KMS-11 (cell line): ENCODE measurements at regions not wholly inside any gene's neighbourhood (a gene's known extent, or its start where the extent isn't known, plus 50 kb on each side); places are given as distances from the start of the nearest gene placed in this dataset.

ENCODE experiments used
- H2AFZ ChIP-seq: fragments of 200-600 bp; sonication (generic); 2 replicates; pipeline ENCODE4 v1.6.1; 2016; ENCODE audit warnings: antibody characterized with exemption, mixed run types, low read depth
- H3K27ac ChIP-seq: fragments of 200-600 bp; sonication (generic); 2 replicates; pipeline ENCODE4 v1.6.1; 2016; ENCODE audit warnings: mild to moderate bottlenecking, mixed run types
- H3K27me3 ChIP-seq: fragments of 200-600 bp; sonication (generic); 2 replicates; pipeline ENCODE4 v1.6.1; 2017; ENCODE audit warnings: mild to moderate bottlenecking, low read depth, mixed run types, moderate library complexity; ENCODE audit not compliant: insufficient read depth
- H3K36me3 ChIP-seq: fragments of 200-600 bp; sonication (generic); 2 replicates; pipeline ENCODE4 v1.6.1; 2017; ENCODE audit warnings: mild to moderate bottlenecking, mixed run types; ENCODE audit not compliant: insufficient read depth
- H3K4me1 ChIP-seq: fragments of 200-600 bp; sonication (generic); 2 replicates; pipeline ENCODE4 v1.6.1; 2016; ENCODE audit warnings: mild to moderate bottlenecking, low read depth, mixed run types; ENCODE audit not compliant: poor library complexity, severe bottlenecking
- H3K4me2 ChIP-seq: fragments of 200-600 bp; sonication (generic); 2 replicates; pipeline ENCODE4 v1.7.0; 2016; ENCODE audit warnings: mild to moderate bottlenecking, mixed run types
- H3K4me3 ChIP-seq: fragments of 200-600 bp; sonication (generic); IDR thresholded peaks from 2 replicates; pipeline ENCODE4 v1.6.1; 2017; ENCODE audit warnings: low read depth, low read length, mixed read lengths; ENCODE audit not compliant: insufficient read depth
- H3K79me2 ChIP-seq: fragments of 200-600 bp; sonication (generic); 2 replicates; pipeline ENCODE4 v1.6.1; 2016; ENCODE audit warnings: low read depth, mixed run types; ENCODE audit not compliant: insufficient read depth
- H3K9ac ChIP-seq: fragments of 200-600 bp; sonication (generic); 2 replicates; pipeline ENCODE4 v1.6.1; 2016; ENCODE audit warnings: mild to moderate bottlenecking, mixed run types
- H4K20me1 ChIP-seq: fragments of 200-600 bp; sonication (generic); 2 replicates; pipeline ENCODE4 v1.6.1; 2016; ENCODE audit warnings: mild to moderate bottlenecking, mixed run types; ENCODE audit not compliant: insufficient read depth
- CTCF ChIP-seq: fragments of 200-600 bp; sonication (generic); conservative IDR thresholded peaks from 2 replicates; pipeline ENCODE4 v1.6.1; 2017; ENCODE audit warnings: low read depth, mild to moderate bottlenecking, antibody characterized with exemption, low read length, moderate library complexity, mixed read lengths

GRCh38 chr4:128358913-128359279 is 71.3 kb upstream of the PGRMC2 start:
- Histone ChIP-seq H3K4me1 (no peaks in the 10 kb centered on the region), H4K20me1 (no peaks in the 10 kb centered on the region), H3K36me3 (no peaks in the 10 kb centered on the region), H3K27me3 (no peaks in the 10 kb centered on the region), H3K9ac (no peak overlapping the region), H3K79me2 (no peaks in the 10 kb centered on the region), H3K27ac (no peak overlapping the region), H3K4me3 (no peak overlapping the region), H2AFZ (no peak overlapping the region), H3K4me2 (no peak overlapping the region)
- TF ChIP-seq CTCF: no peak

GRCh38 chr4:128358231-128358912 is 70.8 kb upstream of the PGRMC2 start:
- Histone ChIP-seq H2AFZ (no peak overlapping the region), H4K20me1 (no peaks in the 10 kb centered on the region), H3K36me3 (no peaks in the 10 kb centered on the region), H3K4me2 (no peak overlapping the region), H3K27me3 (no peaks in the 10 kb centered on the region), H3K79me2 (no peaks in the 10 kb centered on the region), H3K4me1 (no peaks in the 10 kb centered on the region), H3K9ac (no peak overlapping the region), H3K4me3 (no peak overlapping the region), H3K27ac (no peak overlapping the region)
- no peak for TF ChIP-seq CTCF

DNA sequence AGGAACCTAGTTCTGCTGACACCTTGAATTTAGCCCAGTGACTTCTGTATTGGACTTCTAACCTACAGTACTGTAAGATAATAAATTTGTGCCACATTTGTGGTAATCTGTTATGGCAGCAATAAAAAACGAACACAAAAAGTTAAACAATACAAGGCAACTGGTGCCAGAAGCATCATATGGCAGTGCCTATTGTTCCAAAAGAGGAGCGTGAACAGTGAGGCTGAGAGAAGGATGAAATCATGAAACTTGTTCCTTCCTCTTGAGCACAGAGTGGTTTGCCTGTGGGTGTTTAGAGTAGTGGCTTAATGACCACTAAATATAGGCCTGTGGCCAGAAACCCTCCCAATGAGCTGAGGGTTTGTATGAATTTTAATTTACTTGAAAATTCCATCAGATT is 69.7 kb upstream of the PGRMC2 start:
- Histone ChIP-seq H3K27me3 (no peaks in the 10 kb centered on the region), H4K20me1 (no peaks in the 10 kb centered on the region), H3K4me1 (no peaks in the 10 kb centered on the region), H3K4me2 (no peak overlapping the region), H3K4me3 (no peak overlapping the region), H3K9ac (no peak overlapping the region), H2AFZ (no peak overlapping the region), H3K79me2 (no peaks in the 10 kb centered on the region), H3K36me3 (no peaks in the 10 kb centered on the region), H3K27ac (no peak overlapping the region)
- no peak for TF ChIP-seq CTCF

GRCh38 chr4:128355305-128355704 is 67.7 kb upstream of the PGRMC2 start:
- no peaks in the 10 kb centered on the region for H3K79me2 ChIP-seq
- no peak overlapping the region for H3K4me2 ChIP-seq
- no peak overlapping the region for H3K9ac ChIP-seq
- H3K27me3 ChIP-seq: no peaks in the 10 kb centered on the region
- H2AFZ ChIP-seq: no peak overlapping the region
- no peak overlapping the region for H3K27ac ChIP-seq
- no peaks in the 10 kb centered on the region for H3K36me3 ChIP-seq
- no peak overlapping the region for H3K4me3 ChIP-seq
- no peaks in the 10 kb centered on the region for H3K4me1 ChIP-seq
- no peaks in the 10 kb centered on the region for H4K20me1 ChIP-seq
- no peak for TF ChIP-seq CTCF
